Tibial nerve (tissue), 4 donors: ENCODE measurements at regions not wholly inside any gene's neighbourhood (a gene's known extent, or its start where the extent isn't known, plus 50 kb on each side); places are given as distances from the start of the nearest gene placed in this dataset.

Experiments
- CTCF ChIP-seq, 5 experiments: fragments of 200-600 bp in 3 of 5; fragments of 450-650 bp in 2 of 5; sonication (generic) in 3 of 5; IDR thresholded peaks; one replicate each; pipeline ENCODE4 v1.5.1; 2016 to 2019; ENCODE audit warnings: antibody characterized with exemption in 5 of 5, mild to moderate bottlenecking in 3 of 5, moderate library complexity in 2 of 5
- EP300 ChIP-seq, 2 donors: sonication (generic); formaldehyde crosslinking; IDR thresholded peaks; one replicate each; pipeline ENCODE4 v1.6.1; 2017; ENCODE audit warnings: antibody characterized with exemption in 2 of 2, mild to moderate bottlenecking in 1 of 2
- POLR2A ChIP-seq, 2 donors: fragments of 450-650 bp; IDR thresholded peaks; one replicate each; pipeline ENCODE4 v1.6.1; 2017; ENCODE audit warnings: antibody characterized with exemption in 2 of 2, mild to moderate bottlenecking in 2 of 2, moderate library complexity in 2 of 2

DNA sequence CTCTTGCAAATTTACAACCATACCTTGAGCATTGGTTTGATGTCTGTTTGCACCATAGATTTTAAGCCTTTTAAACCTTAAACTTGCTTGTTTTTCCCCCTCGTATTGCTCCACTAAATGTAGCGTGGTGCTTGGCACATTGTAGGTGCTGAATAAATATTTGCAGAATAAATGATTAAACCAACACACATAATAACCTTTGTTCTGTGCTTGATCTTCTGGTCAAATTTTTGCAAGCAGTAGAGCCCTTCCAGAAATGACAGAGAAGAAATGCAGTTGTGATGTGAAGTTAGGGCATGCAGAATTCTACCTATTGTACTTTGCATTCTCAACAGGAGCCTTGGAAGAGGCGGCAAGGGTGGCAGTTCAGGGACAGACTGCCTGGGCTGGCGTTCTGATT is 394.4 kb upstream of the TBX3 start:
- no peak for TF ChIP-seq CTCF (IDR thresholded peaks at IDR 0.05)
- TF ChIP-seq EP300 (IDR thresholded peaks at IDR 0.05) = no peak
- no peak for TF ChIP-seq POLR2A (IDR thresholded peaks at IDR 0.05)
